Left kidney (tissue), 1 donor: ENCODE measurements at regions not wholly inside any gene's neighbourhood (a gene's known extent, or its start where the extent isn't known, plus 50 kb on each side); places are given as distances from the start of the nearest gene placed in this dataset.
"Not testable (repeated sequence)": the region's sequence is repeated elsewhere in the genome, so short reads cannot be mapped to it uniquely, and the experiment has no call there.

Experiments used
- DNase-seq: peaks from one replicate; pipeline ENCODE4 v3.0.0-alpha.2; 2013

- DNase-seq = no peak
Observed at GRCh38 chr13:88424463-88424862, 753.3 kb downstream of the SLITRK5 start.

DNA sequence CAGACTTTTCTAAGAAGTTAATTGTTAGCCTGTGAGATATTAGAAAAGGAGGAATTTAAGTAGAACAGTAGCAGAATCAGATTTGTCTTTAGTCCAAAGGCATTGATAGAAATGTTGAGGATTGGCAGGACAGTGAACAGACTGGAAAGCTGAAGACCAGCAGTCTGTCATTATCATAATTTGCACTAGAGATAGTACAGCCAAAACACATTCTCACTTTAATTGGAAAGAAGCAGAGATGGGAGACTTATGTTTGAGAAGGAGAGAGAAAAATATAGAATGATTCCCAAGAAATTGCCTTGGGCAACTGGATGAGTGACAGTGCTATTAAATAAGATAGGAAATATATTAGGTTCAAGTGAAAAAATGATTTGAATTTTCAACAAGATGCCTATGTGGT lies 755.5 kb downstream of the SLITRK5 start:
- no peak for DNase-seq

DNA sequence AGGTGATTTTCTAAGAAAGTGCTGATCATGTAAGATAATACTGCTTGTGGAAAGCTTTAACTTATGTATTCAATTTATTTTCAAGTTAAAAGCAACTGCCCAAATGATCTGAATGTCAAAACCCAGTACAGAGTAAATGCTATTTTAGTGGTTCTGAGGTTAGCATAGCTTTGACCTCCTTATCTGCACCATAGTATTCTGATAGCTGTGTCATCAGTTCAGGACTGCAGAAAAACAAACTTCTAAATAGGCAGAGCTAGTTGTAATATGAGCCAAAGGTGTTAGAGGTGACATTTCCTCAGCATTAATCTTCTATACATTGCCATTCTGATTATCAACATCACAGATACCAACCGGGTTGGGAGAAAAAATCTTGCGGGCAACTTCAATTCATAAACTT lies 758.7 kb downstream of the SLITRK5 start:
- DNase-seq = no peak

GRCh38 chr13:88434953-88435352 lies 763.8 kb downstream of the SLITRK5 start:
- no peak for DNase-seq

DNA sequence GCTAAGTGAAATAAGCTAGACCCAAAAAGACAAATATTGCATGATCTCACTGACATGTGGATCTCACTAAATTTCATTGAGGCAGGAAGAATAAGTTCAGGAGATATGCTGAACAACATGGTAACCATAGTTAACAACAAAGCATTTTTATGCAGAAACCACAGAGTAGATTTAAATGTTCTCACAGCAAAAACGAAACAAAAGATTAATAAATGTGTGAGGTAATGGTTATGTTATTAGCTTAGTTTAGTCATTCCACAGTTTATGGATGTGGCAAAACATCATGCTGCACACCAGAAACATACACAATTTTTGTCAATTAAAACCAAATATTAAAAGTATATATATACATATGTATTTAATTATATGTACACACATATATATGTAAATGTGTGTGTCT lies 765.8 kb downstream of the SLITRK5 start:
- DNase-seq = no peak

DNA sequence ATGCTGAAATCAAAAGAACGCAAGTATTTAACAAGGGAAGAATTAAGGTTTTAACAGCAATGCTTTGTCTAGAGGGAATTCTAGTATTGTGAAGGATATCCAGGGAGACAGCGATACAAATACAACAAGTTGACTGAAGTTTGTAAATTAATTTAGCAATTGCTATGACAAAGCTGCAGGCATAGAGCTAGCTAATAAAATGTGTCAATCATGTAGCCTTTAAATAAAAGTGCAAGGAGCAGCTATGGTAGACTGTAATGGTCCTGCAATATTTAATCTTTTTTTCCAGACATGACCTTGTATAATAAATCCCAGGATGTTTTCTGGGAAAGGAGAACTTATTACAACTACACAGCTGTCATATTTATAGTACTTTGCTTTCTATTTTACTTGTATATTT lies 779.3 kb downstream of the SLITRK5 start:
- no peak for DNase-seq

- DNase-seq = no peak
Observed at GRCh38 chr13:88456151-88456550, 785.0 kb downstream of the SLITRK5 start.

DNA sequence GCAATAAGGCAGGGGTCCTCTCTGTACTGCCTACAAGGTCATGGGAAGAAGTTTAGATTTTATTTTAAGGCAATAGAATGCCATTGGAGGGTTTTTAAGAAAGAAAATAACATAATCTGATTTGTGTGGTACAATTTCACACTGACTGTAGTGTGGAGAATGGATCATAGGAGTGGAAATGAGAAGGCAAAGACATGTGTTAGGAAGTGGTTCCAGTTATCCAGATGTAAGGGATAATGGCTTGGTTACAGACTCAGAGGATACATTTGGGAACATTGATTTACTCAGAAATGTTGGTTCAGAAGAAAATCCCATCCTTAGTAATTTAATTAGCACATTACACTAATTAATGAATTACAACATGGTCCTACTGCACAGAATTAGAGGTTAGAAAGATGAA lies 788.2 kb downstream of the SLITRK5 start:
- DNase-seq = no peak

DNA sequence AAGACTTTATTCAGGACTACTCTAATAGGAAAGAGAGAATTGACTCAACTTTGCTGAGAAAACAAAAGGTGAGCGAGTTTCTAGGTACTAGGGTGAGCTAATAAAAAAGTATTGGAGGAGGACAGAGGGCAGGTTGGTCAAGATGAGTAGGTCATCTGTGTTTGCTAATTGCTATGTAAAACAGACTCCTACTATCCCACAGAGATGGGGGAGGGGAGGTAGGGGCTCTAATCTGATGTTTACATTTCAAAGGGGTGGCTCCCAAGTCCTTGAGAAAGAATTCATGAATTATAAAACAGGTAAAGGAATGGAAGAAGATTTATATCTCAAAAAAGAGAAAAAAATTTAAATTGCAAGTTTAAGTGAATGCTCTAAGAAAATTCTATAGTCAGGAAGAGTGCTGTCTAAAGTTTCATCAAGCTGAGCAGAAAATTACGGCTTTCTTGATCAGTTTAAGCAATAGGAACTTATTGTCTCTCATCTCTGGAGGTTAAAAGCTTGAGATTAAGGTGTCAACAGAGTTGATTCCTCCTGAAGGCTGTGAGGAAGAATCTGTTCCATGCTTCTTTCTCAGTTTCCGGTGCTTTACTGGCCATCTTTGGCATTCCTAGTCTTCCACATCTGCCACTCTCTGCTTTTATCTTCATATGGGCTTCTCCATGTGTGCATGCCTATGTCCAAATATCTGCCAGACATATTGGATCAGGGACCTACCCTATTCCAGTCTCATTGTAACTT lies 790.3 kb downstream of the SLITRK5 start:
- no peak for DNase-seq

- no peak for DNase-seq
Observed at GRCh38 chr13:88464851-88465250, 793.7 kb downstream of the SLITRK5 start.

- DNase-seq = no peak
Observed at GRCh38 chr13:88472316-88472715, 801.1 kb downstream of the SLITRK5 start.

- DNase-seq = no peak
Observed at GRCh38 chr13:88483202-88483601, 812.0 kb downstream of the SLITRK5 start.

- DNase-seq = no peak
Observed at GRCh38 chr13:88507909-88508308, 836.7 kb downstream of the SLITRK5 start.

- DNase-seq = not testable (repeated sequence)
Observed at GRCh38 chr13:88512993-88513392, 841.8 kb downstream of the SLITRK5 start.

DNA sequence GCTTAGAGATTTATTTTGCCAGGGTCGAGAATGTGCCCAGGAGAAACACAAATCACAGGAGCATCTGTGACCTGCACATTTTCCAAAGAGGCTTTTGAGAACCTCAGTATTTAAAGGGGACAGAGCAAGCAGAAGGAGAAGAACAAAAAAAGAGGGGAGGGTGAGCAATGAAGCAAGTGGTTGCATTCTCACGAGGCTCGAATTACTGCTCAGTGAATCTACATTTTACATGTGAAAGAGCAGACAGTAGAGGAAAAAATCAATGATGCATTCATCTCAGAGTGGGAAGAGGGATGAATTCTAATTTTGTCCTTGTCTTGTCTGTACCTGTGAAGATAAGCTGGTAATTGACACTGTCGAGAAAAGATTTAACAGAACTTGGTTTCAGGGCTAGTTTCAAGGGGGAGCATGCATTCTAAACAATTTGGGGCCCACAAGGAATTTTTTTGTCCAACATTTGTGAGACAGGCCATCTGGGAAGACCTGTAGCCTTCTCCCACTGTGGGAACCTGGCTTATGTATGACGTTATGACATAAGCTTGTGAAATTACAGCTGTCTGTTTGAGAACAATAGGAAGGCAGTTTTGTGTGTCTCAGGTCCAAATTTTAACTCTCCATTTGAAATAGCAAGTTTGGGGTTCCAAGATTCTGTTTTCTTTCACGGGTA lies 855.1 kb downstream of the SLITRK5 start:
- DNase-seq = no peak

DNA sequence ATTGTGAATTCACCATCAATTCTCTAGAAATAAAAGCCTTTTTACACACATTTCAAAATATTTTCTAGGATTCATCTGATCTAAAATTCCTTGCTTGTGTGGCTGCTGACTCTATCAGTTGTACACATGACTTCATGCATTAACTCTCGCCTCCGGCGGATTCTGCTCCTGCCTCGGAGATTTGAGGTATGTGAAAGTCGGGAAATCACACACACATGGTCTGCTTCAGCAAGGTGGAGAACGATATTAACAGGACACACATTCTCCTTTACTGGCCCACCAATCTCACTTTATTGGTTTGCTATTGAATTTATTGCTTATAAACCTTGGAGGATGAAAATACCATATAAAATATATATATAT lies 855.7 kb downstream of the SLITRK5 start:
- DNase-seq = no peak

DNA sequence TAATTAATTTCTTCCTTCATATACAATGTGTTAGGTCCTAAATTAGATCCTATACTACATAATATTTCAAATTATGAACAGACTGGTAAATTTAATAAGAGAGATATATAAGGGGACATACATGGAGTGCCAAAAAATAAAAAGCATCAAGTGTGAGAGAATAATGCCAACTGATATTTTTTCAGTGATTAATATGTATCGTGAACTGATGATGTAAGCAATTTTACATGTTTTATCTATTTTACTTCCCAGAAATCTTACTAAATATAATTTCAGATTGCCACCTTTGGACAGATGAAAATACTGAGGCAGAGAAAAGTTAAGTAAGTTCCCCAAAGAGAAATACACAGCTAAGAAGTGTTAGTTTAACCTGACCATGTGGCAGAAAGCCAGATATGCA lies 870.8 kb downstream of the SLITRK5 start:
- no peak for DNase-seq

DNA sequence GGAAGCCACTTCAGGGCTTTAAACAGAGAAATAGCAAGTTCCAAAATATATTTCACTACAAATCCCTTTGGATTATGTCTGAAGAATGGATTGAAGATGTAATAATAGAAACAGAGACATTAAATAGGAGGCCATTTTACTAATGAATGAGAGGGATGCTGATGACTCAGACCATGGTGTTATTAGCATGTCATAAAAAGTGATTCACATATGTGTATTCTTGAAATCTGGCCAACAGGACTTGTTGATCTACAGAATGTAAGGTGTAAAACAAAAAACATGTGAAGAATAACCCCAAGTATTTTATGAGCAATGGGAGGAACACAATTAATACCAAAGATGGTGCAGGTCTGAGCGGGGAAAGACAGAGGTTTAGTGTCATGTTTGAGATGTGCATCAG lies 873.7 kb downstream of the SLITRK5 start:
- no peak for DNase-seq

GRCh38 chr13:88552966-88553365 lies 881.8 kb downstream of the SLITRK5 start:
- DNase-seq = no peak

GRCh38 chr13:88565566-88565965 lies 894.4 kb downstream of the SLITRK5 start:
- no peak for DNase-seq

- DNase-seq = no peak
Observed at GRCh38 chr13:88585861-88586260, 914.7 kb downstream of the SLITRK5 start.

DNA sequence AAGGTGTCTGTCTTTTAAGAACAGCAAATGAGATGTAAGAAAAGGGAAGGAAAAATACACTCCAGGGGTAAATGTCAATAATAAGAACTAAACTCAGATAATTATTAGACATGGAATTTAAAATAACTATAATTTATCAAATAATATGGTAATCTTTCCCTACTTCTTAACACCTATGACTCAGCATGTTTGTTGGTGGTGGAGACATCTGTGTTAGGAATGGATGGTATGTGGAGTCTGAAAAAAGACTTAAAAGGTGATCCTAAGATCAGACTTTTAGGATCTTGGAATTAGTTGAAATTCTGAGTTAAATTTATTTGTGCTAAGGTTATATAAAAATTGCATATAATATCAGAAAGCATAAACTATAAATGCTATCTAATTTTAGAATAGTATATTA lies 915.1 kb downstream of the SLITRK5 start:
- no peak for DNase-seq

DNA sequence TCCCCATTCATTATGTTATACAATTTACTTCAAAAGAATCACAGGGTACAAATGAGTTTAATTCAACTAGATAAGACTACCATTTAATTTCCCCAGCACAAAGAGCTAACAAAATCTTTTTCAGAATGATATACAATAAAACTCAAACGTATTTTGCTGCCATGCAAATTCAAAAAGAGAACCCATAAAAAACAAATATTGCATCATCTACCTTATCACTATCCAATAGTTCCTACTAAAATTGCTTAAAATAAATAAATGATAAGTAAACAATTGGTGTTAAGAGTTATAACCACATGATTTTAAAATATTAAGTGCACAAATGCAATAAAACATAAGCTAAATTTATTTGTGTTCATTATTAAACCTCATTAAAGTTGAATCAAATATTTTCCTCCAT lies 919.4 kb downstream of the SLITRK5 start:
- DNase-seq = no peak

DNA sequence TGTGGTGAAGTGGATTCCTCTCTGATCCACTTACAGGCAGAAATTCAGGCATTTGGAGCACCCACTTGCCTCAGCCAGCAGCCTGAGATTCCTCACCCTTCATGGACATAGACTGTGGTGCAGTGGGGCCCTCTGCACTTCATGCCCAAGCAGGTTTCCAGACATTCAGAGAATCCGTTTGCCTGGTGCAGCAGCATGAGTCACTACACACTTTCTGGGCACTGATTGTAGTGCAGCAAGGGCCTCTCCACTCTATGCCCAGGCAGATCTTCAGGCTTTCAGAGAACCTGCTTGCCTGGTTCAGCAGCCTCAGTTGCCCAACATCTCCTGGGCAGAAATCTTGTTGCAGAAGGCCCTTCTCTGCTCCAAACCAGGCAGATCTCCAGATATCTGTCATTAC lies 920.9 kb downstream of the SLITRK5 start:
- DNase-seq = no peak
